ENCODE measurements at regions not wholly inside any gene's neighbourhood (a gene's known extent, or its start where the extent isn't known, plus 50 kb on each side); places are given as distances from the start of the nearest gene placed in this dataset.

- no peak for DNase-seq
These were observed 497.1 kb upstream of the PLXNA2 start for GRCh38 chr1:208741296-208741695.

GRCh38 chr1:208743361-208743760 lies 499.2 kb upstream of the PLXNA2 start:
- no peak for DNase-seq

GRCh38 chr1:208747979-208748378 lies 503.8 kb upstream of the PLXNA2 start:
- no peak for DNase-seq

- DNase-seq = no peak
These were observed 504.4 kb upstream of the PLXNA2 start for GRCh38 chr1:208748387-208749165.

GRCh38 chr1:208756339-208756981 lies 512.3 kb upstream of the PLXNA2 start:
- DNase-seq = no peak

GRCh38 chr1:208757846-208758245 lies 513.7 kb upstream of the PLXNA2 start:
- no peak for DNase-seq

- no peak for DNase-seq
These were observed 515.1 kb upstream of the PLXNA2 start for GRCh38 chr1:208759255-208759654.

- DNase-seq = no peak
These were observed 519.8 kb upstream of the PLXNA2 start for GRCh38 chr1:208763971-208764370.

GRCh38 chr1:208766832-208767231 lies 522.6 kb upstream of the PLXNA2 start:
- DNase-seq = no peak

GRCh38 chr1:208767816-208768215 lies 523.6 kb upstream of the PLXNA2 start:
- no peak for DNase-seq

GRCh38 chr1:208772891-208773290 lies 528.7 kb upstream of the PLXNA2 start:
- DNase-seq = no peak

- no peak for DNase-seq
These were observed 531.7 kb upstream of the PLXNA2 start for GRCh38 chr1:208775841-208776240.

GRCh38 chr1:208778417-208778816 lies 534.2 kb upstream of the PLXNA2 start:
- no peak for DNase-seq

- no peak for DNase-seq
These were observed 537.3 kb upstream of the PLXNA2 start for GRCh38 chr1:208781391-208782045.

- DNase-seq = no peak
These were observed 538.0 kb upstream of the PLXNA2 start for GRCh38 chr1:208782186-208782585.

- DNase-seq = no peak
These were observed 541.4 kb upstream of the PLXNA2 start for GRCh38 chr1:208785629-208786028.

GRCh38 chr1:208787219-208787618 lies 543.0 kb upstream of the PLXNA2 start:
- DNase-seq = no peak

GRCh38 chr1:208788013-208788540 lies 543.9 kb upstream of the PLXNA2 start:
- no peak for DNase-seq

GRCh38 chr1:208791456-208791855 lies 547.3 kb upstream of the PLXNA2 start:
- no peak for DNase-seq

- no peak for DNase-seq
These were observed 549.7 kb upstream of the PLXNA2 start for GRCh38 chr1:208793861-208794345.

GRCh38 chr1:208799186-208799585 lies 555.0 kb upstream of the PLXNA2 start:
- no peak for DNase-seq

GRCh38 chr1:208803011-208803811 lies 559.0 kb upstream of the PLXNA2 start:
- no peak for DNase-seq

All from CD4-positive, alpha-beta T cell treated with Interleukin-4 for 1 hour (primary cell).